ENCODE measurements at regions not wholly inside any gene's neighbourhood (a gene's known extent, or its start where the extent isn't known, plus 50 kb on each side); places are given as distances from the start of the nearest gene placed in this dataset.

- H3K4me1 ChIP-seq = no peaks in the 10 kb centered on the region
- H3K9me3 ChIP-seq = no peaks in the 10 kb centered on the region
- TF ChIP-seq CTCF (IDR thresholded peaks at IDR 0.05) = no peak
- DNase-seq (no peak), ATAC-seq (no peak)
- no peaks in the 10 kb centered on the region for H3K27me3 ChIP-seq
- no peak overlapping the region for H3K4me3 ChIP-seq
- intact Hi-C loops (cut with DNase I) = no loop called here
- no peak overlapping the region for H3K27ac ChIP-seq
- no peaks in the 10 kb centered on the region for H3K36me3 ChIP-seq
These were observed 310.7 kb upstream of the ZNF717 start for GRCh38 chr3:76096036-76096435.

GRCh38 chr3:76096836-76097588, 311.7 kb upstream of the ZNF717 start:
- ATAC-seq (no peak), DNase-seq (no peak)
- no peak overlapping the region for H3K27ac ChIP-seq
- H3K27me3 ChIP-seq = no peaks in the 10 kb centered on the region
- intact Hi-C loops (cut with DNase I) = no loop called here
- no peaks in the 10 kb centered on the region for H3K4me1 ChIP-seq
- TF ChIP-seq CTCF (IDR thresholded peaks at IDR 0.05) = no peak
- H3K36me3 ChIP-seq = no peaks in the 10 kb centered on the region
- H3K9me3 ChIP-seq = no peaks in the 10 kb centered on the region
- H3K4me3 ChIP-seq = no peak overlapping the region

DNA sequence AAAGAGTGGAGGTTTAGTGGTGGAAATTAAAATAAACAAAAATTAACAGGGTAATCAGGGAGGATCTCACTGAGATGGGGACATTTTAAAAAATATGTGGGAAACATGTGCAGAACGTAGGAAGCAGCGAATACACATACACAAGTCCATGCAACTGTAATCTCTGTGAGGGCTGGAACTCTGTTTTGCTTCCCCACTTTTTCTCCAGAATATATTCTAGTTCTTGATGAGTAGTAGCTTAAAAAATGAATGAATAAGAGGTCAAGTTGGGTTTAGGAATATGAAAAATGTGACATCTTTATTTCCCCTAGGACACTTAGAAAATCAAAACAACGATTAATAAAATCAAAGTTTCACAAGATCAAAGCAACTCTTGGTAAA, 312.2 kb upstream of the ZNF717 start:
- intact Hi-C loops (cut with DNase I) = no loop called here

GRCh38 chr3:76099956-76100355, 314.6 kb upstream of the ZNF717 start:
- DNase-seq = no peak
- intact Hi-C loops (cut with DNase I) = no loop called here
- Histone ChIP-seq H3K9me3 (no peaks in the 10 kb centered on the region), H3K36me3 (no peaks in the 10 kb centered on the region), H3K27ac (no peak overlapping the region), H3K27me3 (no peaks in the 10 kb centered on the region), H3K4me3 (no peak overlapping the region), H3K4me1 (no peaks in the 10 kb centered on the region)
- no peak for ATAC-seq
- no peak for TF ChIP-seq CTCF (IDR thresholded peaks at IDR 0.05)

More for the DNA sequence above, 312.2 kb upstream of the ZNF717 start:
- Histone ChIP-seq H3K4me3 (no peak overlapping the region), H3K9me3 (no peaks in the 10 kb centered on the region), H3K27me3 (no peaks in the 10 kb centered on the region), H3K4me1 (no peaks in the 10 kb centered on the region), H3K27ac (no peak overlapping the region), H3K36me3 (no peaks in the 10 kb centered on the region)
- no peak for TF ChIP-seq CTCF (IDR thresholded peaks at IDR 0.05)
- no peak for ATAC-seq
- no peak for DNase-seq

DNA sequence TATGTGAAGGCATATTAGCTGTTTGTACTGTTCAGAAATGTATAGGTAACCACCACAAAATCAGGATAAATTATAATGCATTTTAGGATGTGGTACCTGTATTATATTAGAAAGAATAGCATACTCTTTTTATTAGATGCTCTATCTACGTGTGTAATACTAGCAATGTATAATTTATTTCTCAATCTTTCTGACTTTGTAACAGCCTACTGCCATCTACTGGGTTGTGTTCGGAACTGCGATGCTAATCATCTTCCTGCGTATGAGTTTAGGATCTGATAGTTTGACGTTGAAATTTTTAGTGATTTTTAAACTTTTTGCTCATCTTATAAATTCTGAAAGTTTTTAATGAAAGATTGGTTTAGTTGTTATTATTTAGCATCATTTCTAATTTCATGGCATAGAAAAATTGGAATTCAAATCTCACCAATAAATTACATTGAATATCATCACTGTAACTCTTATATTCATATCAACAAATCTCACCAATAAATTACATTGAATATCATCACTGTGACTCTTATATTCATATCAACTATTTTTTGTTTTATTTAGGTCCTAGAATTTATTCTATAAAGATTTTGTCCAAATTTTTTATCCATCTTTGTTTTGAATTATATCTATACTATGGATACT, 322.7 kb upstream of the ZNF717 start:
- H3K27me3 ChIP-seq = no peaks in the 10 kb centered on the region
- TF ChIP-seq CTCF (IDR thresholded peaks at IDR 0.05) = peak; percentile 71
- no peak for DNase-seq
- no peaks in the 10 kb centered on the region for H3K36me3 ChIP-seq
- no peak overlapping the region for H3K4me3 ChIP-seq
- no peak overlapping the region for H3K27ac ChIP-seq
- H3K9me3 ChIP-seq = no peaks in the 10 kb centered on the region
- intact Hi-C loops (cut with DNase I) = no loop called here
- ATAC-seq = peak; percentile 56
- H3K4me1 ChIP-seq = no peaks in the 10 kb centered on the region
